OCI-LY3 (cell line): ENCODE measurements at regions not wholly inside any gene's neighbourhood (a gene's known extent, or its start where the extent isn't known, plus 50 kb on each side); places are given as distances from the start of the nearest gene placed in this dataset.
"Not testable (repeated sequence)": the region's sequence is repeated elsewhere in the genome, so short reads cannot be mapped to it uniquely, and the experiment has no call there.

Source experiments
- H2AFZ ChIP-seq: fragments of 200-600, 300-600 bp; shearing (Covaris generic); 2 replicates; pipeline ENCODE4 v1.6.0; 2014; ENCODE audit warnings: antibody characterized with exemption, low read depth, low read length
- H3K27ac ChIP-seq: fragments of 200-600, 300-600 bp; sonication (generic); 2 replicates; pipeline ENCODE4 v1.5.1; 2014; ENCODE audit warnings: mild to moderate bottlenecking, low read length, moderate library complexity, mixed read lengths
- H3K27me3 ChIP-seq: fragments of 200-600, 300-600 bp; sonication (generic); 2 replicates; pipeline ENCODE4 v1.6.1; 2014; ENCODE audit warnings: low read depth, low read length, mixed read lengths
- H3K36me3 ChIP-seq: fragments of 200-600, 300-600 bp; sonication (generic); replicated peaks from 2 replicates; pipeline ENCODE3; 2014; ENCODE audit warnings: low read depth, low read length, mixed read lengths
- H3K4me1 ChIP-seq: fragments of 300-600, 200-600 bp; sonication (generic); 2 replicates; pipeline ENCODE4 v1.6.1; 2014; ENCODE audit warnings: low read length, mixed read lengths
- H3K4me2 ChIP-seq: fragments of 200-600, 300-600 bp; sonication (generic); 2 replicates; pipeline ENCODE4 v1.6.1; 2014; ENCODE audit warnings: low read length, mixed read lengths
- H3K4me3 ChIP-seq: fragments of 300-600, 200-600 bp; sonication (generic); 2 replicates; pipeline ENCODE4 v1.5.1; 2014; ENCODE audit warnings: antibody characterized with exemption, mild to moderate bottlenecking, low read length, moderate library complexity
- H3K79me2 ChIP-seq: fragments of 300-600, 200-600 bp; shearing (Covaris generic); 2 replicates; pipeline ENCODE4 v1.6.1; 2014; ENCODE audit warnings: mild to moderate bottlenecking, low read length, mixed read lengths
- H3K9ac ChIP-seq: fragments of 300-600, 200-600 bp; shearing (Covaris generic); 2 replicates; pipeline ENCODE4 v1.6.0; 2014; ENCODE audit warnings: mild to moderate bottlenecking, low read length, moderate library complexity
- H3K9me3 ChIP-seq: fragments of 200-600, 300-600 bp; shearing (Covaris generic); 2 replicates; pipeline ENCODE4 v1.6.1; 2014; ENCODE audit warnings: low read length, mixed read lengths; ENCODE audit not compliant: insufficient read depth
- H4K20me1 ChIP-seq: fragments of 200-600, 300-600 bp; sonication (generic); 2 replicates; pipeline ENCODE4 v1.6.1; 2016; ENCODE audit warnings: low read length, mixed read lengths; ENCODE audit not compliant: insufficient read depth
- CTCF ChIP-seq: fragments of 200-600, 300-600 bp; sonication (generic); IDR thresholded peaks from 2 replicates; pipeline ENCODE4 v1.5.1; 2014; ENCODE audit warnings: antibody characterized with exemption, low read length, low read depth
- EZH2phosphoT487 ChIP-seq: fragments of 200-600 bp; shearing (Covaris generic); IDR thresholded peaks from 2 replicates; pipeline ENCODE4 v1.6.1; 2018; ENCODE audit warnings: antibody characterized with exemption, mixed run types, low read depth

DNA sequence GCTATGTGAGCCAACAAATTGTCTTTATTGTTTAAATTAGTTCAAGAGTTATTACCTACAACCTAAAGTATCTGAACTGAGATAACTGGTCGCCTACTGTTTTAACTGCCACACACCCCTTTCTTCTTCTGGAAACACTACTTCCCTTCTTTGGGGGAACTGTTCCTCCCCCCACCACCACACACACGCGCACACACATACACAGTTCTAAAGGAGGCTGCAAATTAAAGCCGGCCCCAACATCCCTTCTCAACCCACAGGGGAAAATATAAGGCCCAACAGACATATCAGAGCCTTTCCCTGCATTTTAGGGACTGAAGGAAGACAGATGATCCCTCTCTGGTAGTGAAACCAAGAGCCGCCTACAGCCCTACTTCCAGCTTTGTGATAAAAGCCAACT, 348.0 kb upstream of the JARID2 start:
- H3K4me2 ChIP-seq = 0 out of 2 replicates have a peak overlapping the region, but pooled peaks have one; percentile 22
- H3K9me3 ChIP-seq = no peaks in the 10 kb centered on the region
- peaks cover 8% of the 10 kb centered on the region for H3K4me1 ChIP-seq
- no peaks in the 10 kb centered on the region for H3K27me3 ChIP-seq
- no peaks in the 10 kb centered on the region for H4K20me1 ChIP-seq
- H3K4me3 ChIP-seq = no peak overlapping the region
- H3K79me2 ChIP-seq = no peaks in the 10 kb centered on the region
- no peak overlapping the region for H3K9ac ChIP-seq
- TF ChIP-seq EZH2phosphoT487 = no peak
- TF ChIP-seq CTCF = no peak
- H3K36me3 ChIP-seq = no peaks in the 10 kb centered on the region
- H2AFZ ChIP-seq = no peak overlapping the region
- H3K27ac ChIP-seq = no peak overlapping the region

GRCh38 chr6:14899441-14899840, 346.4 kb upstream of the JARID2 start:
- not testable (repeated sequence) for H4K20me1 ChIP-seq, H3K79me2 ChIP-seq, H3K4me3 ChIP-seq, H3K36me3 ChIP-seq, H3K27ac ChIP-seq, H3K9me3 ChIP-seq, H3K4me2 ChIP-seq, H3K9ac ChIP-seq, H2AFZ ChIP-seq, H3K27me3 ChIP-seq
- peaks cover 13% of the 10 kb centered on the region for H3K4me1 ChIP-seq

DNA sequence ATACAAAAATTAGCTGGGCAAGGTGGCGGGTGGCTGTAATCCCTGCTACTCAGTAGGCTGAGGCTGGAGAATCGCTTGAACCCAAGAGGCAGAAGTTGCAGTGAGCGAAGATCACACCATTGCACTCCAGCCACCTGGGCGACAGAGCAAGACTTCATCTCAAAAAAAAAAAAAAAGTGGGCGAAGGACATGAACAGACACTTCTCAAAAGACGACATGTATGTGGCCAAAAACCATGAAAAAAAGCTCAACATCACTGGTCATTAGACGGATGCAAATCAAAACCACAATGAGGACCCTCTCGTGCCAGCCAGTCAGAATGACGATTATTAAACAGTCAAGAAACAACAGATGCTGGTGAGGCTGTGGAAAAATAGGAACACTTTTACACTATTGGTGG, 344.9 kb upstream of the JARID2 start:
- Histone ChIP-seq H3K27me3 (no peaks in the 10 kb centered on the region), H4K20me1 (no peaks in the 10 kb centered on the region), H3K9me3 (no peaks in the 10 kb centered on the region), H3K4me2 (no peak overlapping the region), H3K79me2 (no peaks in the 10 kb centered on the region), H3K27ac (no peak overlapping the region), H3K36me3 (no peaks in the 10 kb centered on the region), H3K9ac (no peak overlapping the region), H2AFZ (no peak overlapping the region), H3K4me3 (no peak overlapping the region), H3K4me1 (peaks cover 13% of the 10 kb centered on the region)
- TF ChIP-seq EZH2phosphoT487 = no peak
- TF ChIP-seq CTCF = no peak

DNA sequence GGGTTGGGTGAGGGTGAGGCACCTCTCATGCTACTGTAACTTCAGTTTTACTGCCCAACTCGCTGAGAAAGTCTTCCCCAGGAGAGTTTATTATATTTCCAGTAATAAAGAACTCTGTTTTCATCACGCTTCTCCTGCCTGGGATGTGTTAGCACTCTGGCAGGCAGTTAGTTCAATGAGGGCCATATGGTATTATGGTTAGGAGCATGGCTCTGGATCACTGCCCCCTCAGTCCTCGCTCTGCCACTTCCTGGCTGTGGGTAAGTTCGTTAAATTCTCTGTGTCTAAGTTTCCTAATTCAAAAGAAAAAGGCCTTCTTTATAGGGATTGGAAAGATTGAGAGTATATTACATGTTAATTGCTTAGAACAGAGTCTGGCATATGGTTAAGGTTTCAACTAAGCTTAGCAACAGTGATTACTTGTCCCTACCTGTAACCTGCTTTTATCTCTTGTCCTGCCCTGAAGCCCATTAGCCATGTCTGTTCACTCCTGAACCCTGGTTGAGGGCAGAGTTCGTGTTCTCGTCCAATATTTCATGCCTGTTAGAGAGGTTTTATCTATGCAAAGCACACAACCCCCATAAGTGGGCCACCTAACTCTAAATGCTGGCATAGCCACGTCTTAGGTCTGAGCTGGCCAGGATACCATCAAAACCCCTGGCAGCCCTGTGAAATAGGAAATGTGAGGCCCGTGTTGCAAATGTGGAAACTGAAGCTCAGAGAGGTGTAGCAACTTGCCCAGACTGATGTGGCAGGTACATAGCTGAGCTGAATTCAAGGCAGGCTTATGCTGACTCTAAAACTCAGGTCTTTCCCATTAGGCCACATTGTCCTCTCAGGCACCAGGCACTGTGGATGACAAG, 342.5 kb upstream of the JARID2 start:
- Histone ChIP-seq H3K36me3 (no peaks in the 10 kb centered on the region), H3K27ac (no peak overlapping the region), H3K9me3 (no peaks in the 10 kb centered on the region), H3K27me3 (no peaks in the 10 kb centered on the region), H3K4me3 (no peak overlapping the region), H4K20me1 (no peaks in the 10 kb centered on the region), H3K4me1 (peaks cover 15% of the 10 kb centered on the region; the same call in 1 of the 2 replicates), H3K9ac (no peak overlapping the region), H3K4me2 (no peak overlapping the region), H3K79me2 (no peaks in the 10 kb centered on the region), H2AFZ (0 out of 2 replicates have a peak overlapping the region, but pooled peaks have one; percentile 21)
- TF ChIP-seq CTCF (no peak), EZH2phosphoT487 (no peak)
